ENCODE measurements at regions not wholly inside any gene's neighbourhood (a gene's known extent, or its start where the extent isn't known, plus 50 kb on each side); places are given as distances from the start of the nearest gene placed in this dataset.

- ChIA-PET CTCF (no interaction called here), POLR2A (no interaction called here)
- no peaks in the 10 kb centered on the region for H3K27me3 ChIP-seq (ENCODE audit: control insufficient read depth in 1 of 2, insufficient read depth in 2 of 2, low read length in 2 of 2)
- Mint-ChIP-seq H3K27ac (no peak overlapping the region), H3K4me1 (ENCODE audit: low read depth) (no peaks in the 10 kb centered on the region), H3K36me3 (ENCODE audit: low read depth) (no peaks in the 10 kb centered on the region), H3K27me3 (peaks cover 41% of the 10 kb centered on the region), H3K4me3 (no peak overlapping the region), H3K9me3 (peaks cover 2% of the 10 kb centered on the region)
- DNase-seq (no peak), ATAC-seq (ENCODE audit: poor library complexity) (no peak)
- H3K36me3 ChIP-seq (ENCODE audit: insufficient read depth, low read length): no peaks in the 10 kb centered on the region
- TF ChIP-seq, protein P1, sequence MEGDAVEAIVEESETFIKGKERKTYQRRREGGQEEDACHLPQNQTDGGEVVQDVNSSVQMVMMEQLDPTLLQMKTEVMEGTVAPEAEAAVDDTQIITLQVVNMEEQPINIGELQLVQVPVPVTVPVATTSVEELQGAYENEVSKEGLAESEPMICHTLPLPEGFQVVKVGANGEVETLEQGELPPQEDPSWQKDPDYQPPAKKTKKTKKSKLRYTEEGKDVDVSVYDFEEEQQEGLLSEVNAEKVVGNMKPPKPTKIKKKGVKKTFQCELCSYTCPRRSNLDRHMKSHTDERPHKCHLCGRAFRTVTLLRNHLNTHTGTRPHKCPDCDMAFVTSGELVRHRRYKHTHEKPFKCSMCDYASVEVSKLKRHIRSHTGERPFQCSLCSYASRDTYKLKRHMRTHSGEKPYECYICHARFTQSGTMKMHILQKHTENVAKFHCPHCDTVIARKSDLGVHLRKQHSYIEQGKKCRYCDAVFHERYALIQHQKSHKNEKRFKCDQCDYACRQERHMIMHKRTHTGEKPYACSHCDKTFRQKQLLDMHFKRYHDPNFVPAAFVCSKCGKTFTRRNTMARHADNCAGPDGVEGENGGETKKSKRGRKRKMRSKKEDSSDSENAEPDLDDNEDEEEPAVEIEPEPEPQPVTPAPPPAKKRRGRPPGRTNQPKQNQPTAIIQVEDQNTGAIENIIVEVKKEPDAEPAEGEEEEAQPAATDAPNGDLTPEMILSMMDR (IDR thresholded peaks at IDR 0.05): no peak
- intact Hi-C loops (cut with DNase I, micrococcal nuclease): no loop called here
- no peak overlapping the region for H3K4me3 ChIP-seq (ENCODE audit: low read length)
- no peak overlapping the region for H3K27ac ChIP-seq (ENCODE audit: low read depth in 1 of 2, low read length in 2 of 2)
- H3K4me1 ChIP-seq (ENCODE audit: insufficient read depth, low read length): no peaks in the 10 kb centered on the region
- no peaks in the 10 kb centered on the region for H3K9me3 ChIP-seq (ENCODE audit: control insufficient read depth in 1 of 2, insufficient read depth in 1 of 2, low read length in 2 of 2)
Observed at GRCh38 chr7:118082506-118082905, 101.5 kb upstream of the LSM8 start.

GRCh38 chr7:118085000-118085399, 99.0 kb upstream of the LSM8 start:
- Histone ChIP-seq H3K27me3 (ENCODE audit: control insufficient read depth in 1 of 2, insufficient read depth in 2 of 2, low read length in 2 of 2) (no peaks in the 10 kb centered on the region), H3K36me3 (ENCODE audit: insufficient read depth, low read length) (no peaks in the 10 kb centered on the region), H3K4me3 (ENCODE audit: low read length) (no peak overlapping the region), H3K4me1 (ENCODE audit: insufficient read depth, low read length) (no peaks in the 10 kb centered on the region), H3K9me3 (ENCODE audit: control insufficient read depth in 1 of 2, insufficient read depth in 1 of 2, low read length in 2 of 2) (no peaks in the 10 kb centered on the region), H3K27ac (ENCODE audit: low read depth in 1 of 2, low read length in 2 of 2) (no peak overlapping the region)
- no peak for ATAC-seq (ENCODE audit: poor library complexity)
- POLR2A ChIA-PET: no interaction called here
- Mint-ChIP-seq H3K4me3 (no peak overlapping the region), H3K27me3 (peaks cover 48% of the 10 kb centered on the region), H3K4me1 (ENCODE audit: low read depth) (no peaks in the 10 kb centered on the region), H3K9me3 (peaks cover 2% of the 10 kb centered on the region), H3K36me3 (ENCODE audit: low read depth) (no peaks in the 10 kb centered on the region), H3K27ac (no peak overlapping the region)
- CTCF ChIA-PET: no interaction called here
- TF ChIP-seq, protein P1 (IDR thresholded peaks at IDR 0.05): no peak
- DNase-seq: no peak
- intact Hi-C loops (cut with DNase I, micrococcal nuclease): no loop called here

DNA sequence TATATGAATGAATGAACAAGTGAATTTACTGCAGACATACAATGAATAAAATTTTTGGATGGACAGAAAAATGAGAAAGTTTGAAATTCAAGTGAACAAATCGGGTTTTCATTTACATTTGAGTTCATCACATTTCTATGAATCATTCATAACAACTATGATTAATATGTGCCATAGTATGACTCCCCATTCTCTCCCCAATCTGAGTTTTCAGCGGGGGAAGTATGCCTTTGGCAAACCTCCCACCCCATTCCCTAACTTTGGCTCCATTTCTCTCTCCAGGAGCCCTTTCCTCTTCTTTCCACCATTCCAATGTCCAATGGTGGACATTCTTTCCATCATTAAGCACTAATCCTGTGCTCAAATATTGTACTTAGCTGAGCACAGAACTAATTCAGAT, 96.8 kb upstream of the LSM8 start:
- no peak overlapping the region for H3K4me3 Mint-ChIP-seq
- CTCF ChIA-PET: no interaction called here
- no peak for ATAC-seq (ENCODE audit: poor library complexity)
- Histone ChIP-seq H3K27me3 (ENCODE audit: control insufficient read depth in 1 of 2, insufficient read depth in 2 of 2, low read length in 2 of 2) (no peaks in the 10 kb centered on the region), H3K27ac (ENCODE audit: low read depth in 1 of 2, low read length in 2 of 2) (no peak overlapping the region), H3K36me3 (ENCODE audit: insufficient read depth, low read length) (no peaks in the 10 kb centered on the region), H3K4me1 (ENCODE audit: insufficient read depth, low read length) (no peaks in the 10 kb centered on the region), H3K9me3 (ENCODE audit: control insufficient read depth in 1 of 2, insufficient read depth in 1 of 2, low read length in 2 of 2) (no peaks in the 10 kb centered on the region), H3K4me3 (ENCODE audit: low read length) (no peak overlapping the region)
- POLR2A ChIA-PET: no interaction called here
- intact Hi-C loops (cut with DNase I, micrococcal nuclease): no loop called here
- no peaks in the 10 kb centered on the region for H3K9me3 Mint-ChIP-seq
- no peak for DNase-seq
- no peak overlapping the region for H3K27ac Mint-ChIP-seq
- no peaks in the 10 kb centered on the region for H3K36me3 Mint-ChIP-seq (ENCODE audit: low read depth)
- TF ChIP-seq, protein P1 (IDR thresholded peaks at IDR 0.05): no peak
- no peaks in the 10 kb centered on the region for H3K4me1 Mint-ChIP-seq (ENCODE audit: low read depth)
- peaks cover 43% of the 10 kb centered on the region for H3K27me3 Mint-ChIP-seq

Data from CD4-positive, alpha-beta T cell (primary cell).